ENCODE measurements at regions not wholly inside any gene's neighbourhood (a gene's known extent, or its start where the extent isn't known, plus 50 kb on each side); places are given as distances from the start of the nearest gene placed in this dataset.

DNA sequence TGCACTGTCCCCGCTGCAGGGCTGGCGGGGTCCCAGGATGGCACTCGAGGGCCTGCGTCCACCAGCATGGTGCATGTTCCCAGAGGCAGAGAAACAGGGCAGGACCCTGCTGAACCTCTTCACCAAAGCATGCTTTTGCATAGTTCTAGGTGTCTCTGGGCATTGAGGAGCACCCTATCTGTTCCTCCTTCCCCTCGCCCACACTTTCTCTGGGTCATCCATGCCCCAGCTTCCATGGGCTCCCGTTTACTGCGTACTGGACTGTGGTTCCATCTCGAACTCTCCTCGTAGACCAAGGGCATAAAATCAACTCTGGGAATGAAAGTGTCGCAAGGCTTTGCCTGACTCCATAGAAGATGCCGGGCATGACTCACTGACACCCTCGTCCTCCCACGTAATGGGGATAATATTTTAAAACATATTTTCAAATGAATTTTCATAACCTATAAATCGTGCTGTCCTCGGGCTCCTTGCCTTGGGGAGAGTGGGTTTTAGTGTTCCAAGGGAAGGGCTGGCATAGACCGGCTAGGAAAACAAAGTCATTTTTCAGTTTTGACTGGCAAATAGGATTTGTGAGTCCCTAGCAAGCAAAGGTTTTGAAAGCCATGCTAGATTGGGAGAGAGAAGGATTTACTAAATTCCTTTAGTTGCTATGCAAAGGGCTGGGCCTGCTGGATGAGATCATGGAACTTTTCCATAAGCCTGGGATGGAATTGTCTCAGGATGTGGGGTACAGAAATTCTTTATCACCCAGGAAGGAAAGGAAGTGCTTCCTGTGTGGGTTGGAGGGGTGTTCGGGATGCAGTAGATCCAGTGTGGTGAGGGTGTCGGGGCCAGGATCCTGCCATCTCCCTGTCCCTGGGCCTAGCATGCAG lies 498.7 kb upstream of the MKI67 start:
- DNase-seq (ENCODE audit: low read depth): no peak

DNA sequence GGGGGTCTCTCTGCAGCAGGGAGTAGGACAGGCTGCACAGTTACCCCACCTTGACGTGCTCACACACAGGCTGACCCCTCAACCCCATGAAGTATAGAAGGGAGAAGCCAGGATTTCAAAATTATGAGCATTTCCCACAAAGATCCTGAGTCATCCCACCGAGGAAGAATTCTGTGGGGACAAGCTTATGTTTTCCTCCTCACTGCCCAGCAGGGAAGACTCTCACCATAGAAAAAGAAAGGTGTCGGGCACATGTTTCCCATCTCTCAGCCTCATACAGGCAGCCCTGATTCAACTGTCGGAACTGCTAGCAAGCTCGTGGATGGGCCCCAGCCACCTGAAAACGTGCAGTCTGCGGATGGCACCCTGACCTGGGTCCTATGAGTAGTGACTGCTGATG lies 499.7 kb upstream of the MKI67 start:
- DNase-seq (ENCODE audit: low read depth): no peak

DNA sequence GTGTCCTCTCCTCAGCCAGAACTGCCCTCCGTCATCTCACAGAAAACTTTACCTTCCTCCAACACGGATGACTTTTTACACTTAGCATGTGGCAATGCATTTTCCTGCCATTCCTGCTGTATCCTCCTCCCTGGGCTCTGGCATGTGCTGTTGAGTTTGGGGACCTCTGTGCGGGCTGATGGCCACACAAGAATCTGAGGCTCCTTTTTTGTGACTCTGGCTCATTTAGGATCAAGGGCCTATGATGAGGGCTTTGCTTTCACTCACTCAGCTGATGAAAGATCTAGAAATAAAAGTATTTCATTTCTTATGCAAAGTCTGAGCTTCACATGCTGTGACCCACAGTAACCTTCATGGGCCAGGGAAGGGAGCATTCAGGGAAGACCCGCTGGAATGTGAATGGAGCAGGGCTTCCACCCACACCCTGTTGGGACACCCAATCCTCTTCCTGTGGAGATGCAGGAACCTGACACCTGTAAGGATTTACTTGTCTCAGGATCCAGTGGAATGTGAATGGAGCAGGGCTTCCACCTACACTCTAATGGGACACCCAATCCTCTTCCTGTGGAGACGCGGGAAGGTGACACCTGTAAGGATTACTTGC lies 500.3 kb upstream of the MKI67 start:
- DNase-seq (ENCODE audit: low read depth): no peak

DNA sequence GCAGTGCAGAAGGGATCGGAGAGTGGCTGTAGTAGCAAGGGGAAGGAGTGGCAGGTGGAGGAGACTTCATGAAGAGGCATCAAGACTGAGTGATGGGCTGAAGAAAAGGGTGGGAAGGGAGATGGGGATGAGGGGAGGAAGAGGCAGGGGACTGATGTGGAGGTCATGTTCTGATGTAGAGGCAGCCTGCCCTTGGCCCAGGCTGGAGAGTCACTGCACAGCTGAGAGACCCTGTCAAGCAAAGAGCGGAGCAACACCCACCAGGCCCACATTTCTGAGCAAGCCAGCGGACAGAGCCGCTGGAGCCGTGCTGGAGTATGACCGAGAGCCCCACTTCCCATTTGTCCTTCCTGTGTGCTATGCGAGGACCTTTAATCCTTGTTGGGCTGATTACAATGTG lies 501.6 kb upstream of the MKI67 start:
- no peak for DNase-seq (ENCODE audit: low read depth)

DNA sequence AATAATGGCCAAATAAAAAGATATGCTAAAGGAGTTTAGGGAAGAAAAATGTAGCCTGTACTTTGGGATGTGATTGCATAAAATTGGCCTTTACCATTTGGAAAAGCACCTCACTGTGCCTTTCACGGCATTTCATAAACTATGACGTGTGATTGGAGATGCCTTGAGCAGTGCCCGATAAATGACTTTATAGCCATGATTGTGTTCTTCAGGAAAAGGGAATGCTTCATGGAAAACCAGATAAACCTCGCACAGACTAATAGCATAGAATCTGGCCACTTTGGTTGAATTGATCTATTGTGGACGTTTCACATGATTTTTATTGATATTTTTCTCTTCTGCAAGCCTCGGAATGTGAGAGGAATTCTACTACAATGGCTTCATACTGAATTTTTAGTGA lies 502.0 kb upstream of the MKI67 start:
- DNase-seq (ENCODE audit: low read depth): no peak

DNA sequence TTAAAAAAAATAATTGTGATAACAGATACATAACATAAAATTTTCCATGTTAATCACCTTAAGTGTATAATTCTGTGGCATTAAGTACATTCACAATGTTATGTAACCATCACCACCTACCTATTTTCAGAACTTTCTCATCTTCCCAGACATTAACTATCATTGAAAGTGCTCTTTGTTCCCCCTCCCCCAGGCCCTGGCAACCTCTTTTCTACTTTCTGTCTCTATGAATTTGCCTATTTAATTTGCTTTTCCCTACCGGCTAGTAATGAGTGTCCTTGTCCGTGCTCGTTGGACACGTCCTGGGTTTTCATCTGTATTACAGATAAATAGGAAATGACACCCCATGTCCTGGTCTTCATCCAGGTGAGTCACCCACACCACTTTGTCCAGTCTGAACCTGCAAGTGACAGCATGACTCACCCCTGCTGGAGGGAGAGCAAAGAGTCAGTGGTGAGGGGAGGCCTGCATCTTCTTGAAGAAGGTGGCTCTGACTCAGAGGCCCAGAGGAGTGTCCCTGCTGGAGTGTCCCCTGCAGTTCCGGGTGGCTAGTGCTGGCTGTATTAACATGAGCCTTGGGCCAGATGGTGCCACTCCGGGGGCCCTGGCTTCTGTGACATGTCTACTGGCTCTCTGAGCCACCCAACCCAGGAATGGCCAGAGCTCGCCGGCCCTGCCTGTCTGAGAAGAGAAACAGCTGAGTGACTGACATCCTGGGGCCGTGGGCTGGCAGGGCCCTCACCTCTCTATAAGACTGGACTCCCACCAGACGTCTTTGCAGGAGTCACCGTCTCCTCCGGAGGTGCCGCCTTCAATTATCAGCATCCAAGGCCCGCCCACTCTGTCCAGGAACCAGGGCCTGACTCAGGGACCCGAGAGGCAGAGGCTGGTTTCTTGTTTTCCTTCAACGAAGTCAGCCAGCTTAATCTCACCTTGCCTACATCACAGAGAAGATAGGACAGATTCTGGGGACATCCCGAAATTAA lies 503.2 kb upstream of the MKI67 start:
- DNase-seq (ENCODE audit: low read depth): no peak

DNA sequence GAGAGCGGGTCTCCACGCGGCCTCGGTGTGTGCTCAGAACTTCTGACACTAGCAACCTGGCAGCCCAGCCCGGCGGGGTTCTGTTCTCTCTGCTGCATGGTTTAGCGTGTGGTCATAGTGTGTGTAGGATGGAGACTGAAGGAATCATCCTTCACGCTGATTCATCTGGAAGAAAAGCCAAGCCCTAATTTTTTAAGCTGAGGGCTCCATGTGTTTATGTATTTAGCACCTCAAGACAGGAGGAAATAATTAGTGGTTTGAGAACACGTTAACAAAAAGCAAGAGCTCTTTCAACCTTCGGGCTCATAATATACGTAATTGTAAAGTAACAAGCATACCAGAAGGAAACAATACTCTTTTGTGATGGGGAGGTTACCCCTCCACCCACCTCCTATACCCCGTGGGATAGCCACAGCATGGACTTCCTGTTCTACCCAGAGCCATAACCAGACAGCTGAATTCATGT lies 504.6 kb upstream of the MKI67 start:
- no peak for DNase-seq (ENCODE audit: low read depth)

DNA sequence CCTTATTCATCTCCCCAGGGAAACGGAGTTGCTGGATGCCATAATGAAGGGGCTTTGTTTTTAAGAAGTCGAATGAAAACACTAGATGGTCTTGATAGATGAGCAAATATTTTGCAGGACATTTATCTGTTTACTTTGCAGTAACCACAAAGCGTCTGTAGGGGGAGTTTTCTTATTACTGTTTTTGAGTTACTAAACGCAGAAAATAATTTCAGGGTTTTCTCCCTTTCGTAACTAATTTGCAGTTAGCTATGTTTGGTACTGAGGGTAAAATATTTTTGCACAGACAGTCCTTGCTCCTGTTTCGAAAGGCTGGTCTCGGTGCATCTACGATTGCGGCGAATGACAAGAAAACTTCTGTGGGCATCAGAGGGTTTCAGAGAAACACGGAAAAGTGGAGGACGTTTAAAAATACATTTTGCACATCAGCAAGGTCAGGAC lies 505.6 kb upstream of the MKI67 start:
- no peak for DNase-seq (ENCODE audit: low read depth)

DNA sequence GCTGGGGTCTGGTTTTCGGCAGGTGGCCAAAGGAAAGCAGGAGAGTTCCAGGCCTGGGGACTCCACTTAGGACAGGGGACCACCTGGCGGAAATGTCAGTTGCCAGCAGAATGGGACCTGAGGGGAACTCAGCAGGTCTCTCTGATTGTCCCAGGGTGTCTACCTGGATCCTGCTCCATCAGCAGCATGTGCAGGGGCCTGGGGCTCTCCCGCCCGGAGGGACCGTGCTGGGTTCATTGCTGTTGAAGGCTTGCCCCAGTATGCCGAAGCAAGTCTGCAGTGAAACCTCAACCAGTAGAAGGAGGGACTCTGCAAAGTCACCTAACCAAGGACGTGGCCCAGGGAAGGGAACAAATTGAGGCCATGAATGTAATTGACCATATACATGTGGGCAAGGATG lies 506.5 kb upstream of the MKI67 start:
- no peak for DNase-seq (ENCODE audit: low read depth)

DNA sequence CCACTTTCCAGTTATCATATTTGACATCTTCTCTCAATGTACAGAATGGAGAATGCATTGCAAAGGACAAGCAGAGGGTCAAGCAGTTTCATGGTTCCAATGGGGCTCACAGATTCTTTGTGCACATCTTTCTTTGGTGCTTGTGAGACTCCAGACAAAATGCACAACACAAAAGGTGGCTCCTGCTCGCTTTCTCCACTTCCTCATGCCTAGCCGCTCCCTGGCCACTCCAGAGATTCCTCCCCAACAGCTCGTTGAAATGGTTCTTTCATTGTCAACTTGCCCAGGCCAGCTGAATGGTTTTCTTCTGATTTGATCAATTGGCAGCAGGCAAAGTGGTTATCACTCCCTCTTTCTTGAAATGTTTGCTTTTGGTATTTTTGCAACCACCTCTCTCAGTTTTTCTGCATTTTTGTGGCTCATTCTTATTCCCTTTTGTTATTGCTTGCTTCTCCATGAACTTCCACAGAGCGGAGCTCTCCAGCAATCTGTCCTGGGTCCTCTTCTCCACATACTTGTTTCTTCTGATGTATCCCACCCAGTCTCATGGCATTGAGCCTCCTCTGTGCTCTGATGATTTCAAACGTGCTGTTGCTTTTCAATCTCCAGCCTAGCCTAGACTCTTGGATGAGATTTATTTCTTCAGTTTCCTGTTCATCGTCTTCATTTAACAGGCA lies 507.8 kb upstream of the MKI67 start:
- DNase-seq (ENCODE audit: low read depth): no peak

DNA sequence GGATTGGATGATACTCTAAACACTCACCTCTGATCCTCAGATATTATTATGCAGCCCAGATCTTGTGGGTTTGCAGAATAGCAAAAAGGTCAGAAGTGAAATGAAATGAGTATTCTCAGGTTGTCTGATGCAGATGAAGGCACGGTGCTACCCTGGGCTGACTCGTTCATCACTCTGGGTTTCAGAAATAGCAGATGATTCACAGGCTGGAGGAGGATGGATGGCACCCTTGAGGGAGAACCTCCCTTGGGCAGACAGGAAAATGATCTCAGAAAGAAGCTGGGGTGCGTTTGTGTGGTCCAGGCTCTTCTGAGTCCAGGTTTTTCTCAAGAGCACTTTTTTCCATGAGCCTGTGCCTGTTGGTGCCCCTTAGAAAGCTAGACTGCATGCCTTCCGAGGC lies 515.8 kb upstream of the MKI67 start:
- no peak for DNase-seq (ENCODE audit: low read depth)

DNA sequence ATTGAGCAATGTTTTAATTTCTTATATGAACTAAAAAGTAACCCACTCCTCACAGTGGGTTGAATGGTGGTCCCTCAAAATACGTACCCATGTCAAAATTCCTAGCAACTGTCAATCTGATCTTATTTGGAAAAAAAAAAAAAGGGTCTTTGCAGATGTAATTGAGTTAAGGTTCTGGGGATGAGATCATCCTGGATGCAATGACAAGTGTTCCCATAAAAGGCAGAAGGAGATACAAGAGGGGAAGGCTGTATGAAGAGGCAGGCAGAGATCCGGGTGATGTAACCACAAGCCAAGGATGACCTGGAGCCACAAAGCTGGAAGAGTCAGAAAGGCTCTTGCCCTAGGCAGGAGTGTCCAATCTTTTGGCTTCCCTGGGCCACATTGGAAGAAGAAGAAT lies 516.3 kb upstream of the MKI67 start:
- DNase-seq (ENCODE audit: low read depth): no peak

DNA sequence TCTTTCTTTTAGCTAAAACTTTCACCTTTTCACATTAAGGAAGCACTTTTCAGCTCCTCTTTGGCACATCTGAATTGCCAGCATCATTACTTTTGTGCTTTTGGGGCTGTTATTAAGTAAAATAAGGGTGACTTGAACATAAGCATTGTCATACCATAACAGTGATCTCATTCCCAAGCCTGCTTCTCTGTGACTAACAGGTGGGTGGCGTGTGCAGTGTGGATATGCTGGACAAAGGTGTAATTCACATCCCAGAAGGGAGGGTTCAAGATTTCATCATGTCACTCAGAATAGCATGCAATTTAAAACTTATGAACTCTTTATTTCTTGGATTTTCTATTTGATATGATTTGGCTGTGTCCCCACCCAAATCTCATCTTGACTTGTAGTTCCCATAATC lies 517.4 kb upstream of the MKI67 start:
- no peak for DNase-seq (ENCODE audit: low read depth)

DNA sequence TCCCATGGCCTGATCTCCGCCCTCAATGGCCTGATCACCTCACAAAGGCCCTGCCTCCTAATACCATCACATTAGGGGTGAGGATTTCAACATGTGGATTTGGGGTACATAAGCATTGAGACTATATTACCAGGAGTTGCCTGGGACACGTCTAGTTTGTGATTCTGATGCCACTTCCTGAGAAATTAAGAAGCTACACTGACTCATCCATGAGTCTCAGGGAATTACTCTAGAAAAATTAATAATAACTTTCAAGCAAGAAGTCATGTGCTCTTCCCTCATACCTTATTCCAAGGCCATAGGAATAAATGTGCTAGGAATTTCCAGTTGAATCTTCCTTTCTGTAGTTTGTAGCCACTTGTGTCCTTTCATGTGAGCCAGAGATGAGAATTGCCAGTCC lies 519.3 kb upstream of the MKI67 start:
- DNase-seq (ENCODE audit: low read depth): no peak

DNA sequence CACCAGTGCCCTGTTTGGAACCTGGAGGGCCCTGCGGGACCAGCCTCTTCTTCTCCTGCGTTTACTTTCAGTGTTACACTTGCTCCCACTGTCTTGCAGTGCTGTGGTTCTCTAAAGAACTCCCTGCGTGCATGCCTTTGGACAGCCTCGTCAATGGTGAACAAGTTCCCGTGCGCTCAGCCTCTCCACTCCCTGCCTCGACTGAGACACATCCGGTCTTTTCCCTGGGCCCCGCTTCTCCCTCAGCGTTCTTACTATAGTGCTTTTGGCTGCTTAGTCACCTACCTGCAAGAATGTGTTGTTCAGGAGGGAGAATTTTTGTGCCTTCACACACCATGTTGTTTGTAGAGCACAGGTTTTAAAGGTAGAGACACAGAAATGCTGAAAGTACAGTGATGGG lies 520.7 kb upstream of the MKI67 start:
- no peak for DNase-seq (ENCODE audit: low read depth)

DNA sequence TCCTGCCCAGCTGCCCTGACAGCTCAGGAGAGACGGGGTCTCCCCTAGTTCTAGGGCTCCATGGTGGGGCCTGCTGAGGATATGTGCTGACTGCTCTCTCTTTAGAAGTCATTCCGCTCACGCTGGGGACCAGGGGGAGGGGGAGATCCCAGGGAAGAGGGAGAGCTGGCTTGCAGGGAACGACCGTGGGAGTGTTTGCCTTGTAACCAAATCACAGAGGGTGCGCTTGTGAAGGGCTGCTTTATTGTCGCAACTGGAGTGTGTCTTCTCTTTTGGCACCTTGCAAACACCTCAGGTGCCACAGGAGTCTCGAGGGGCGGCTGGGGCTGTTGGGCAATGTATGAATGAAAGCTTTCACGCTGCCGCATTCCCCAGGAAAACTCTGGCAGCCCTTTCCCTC lies 531.3 kb upstream of the MKI67 start:
- no peak for DNase-seq (ENCODE audit: low read depth)

DNA sequence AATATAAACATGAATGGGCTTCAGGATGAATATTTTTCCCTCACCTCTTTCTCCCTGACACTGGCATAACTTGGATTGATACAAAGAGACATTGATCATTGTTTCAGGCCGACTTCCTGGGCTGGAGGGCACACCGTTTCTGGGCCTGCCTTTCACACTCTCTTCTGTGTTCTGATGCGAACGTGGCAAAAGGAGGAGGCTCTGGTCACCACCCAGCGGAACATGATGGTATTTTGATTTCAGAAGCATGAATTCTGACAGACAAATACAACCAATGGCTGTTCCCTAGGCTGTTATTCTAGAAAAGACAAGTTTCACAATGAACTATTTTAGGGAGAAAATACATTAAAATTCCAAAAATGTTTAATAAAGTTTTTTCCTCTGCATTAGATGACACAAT lies 534.5 kb upstream of the MKI67 start:
- DNase-seq (ENCODE audit: low read depth): no peak

DNA sequence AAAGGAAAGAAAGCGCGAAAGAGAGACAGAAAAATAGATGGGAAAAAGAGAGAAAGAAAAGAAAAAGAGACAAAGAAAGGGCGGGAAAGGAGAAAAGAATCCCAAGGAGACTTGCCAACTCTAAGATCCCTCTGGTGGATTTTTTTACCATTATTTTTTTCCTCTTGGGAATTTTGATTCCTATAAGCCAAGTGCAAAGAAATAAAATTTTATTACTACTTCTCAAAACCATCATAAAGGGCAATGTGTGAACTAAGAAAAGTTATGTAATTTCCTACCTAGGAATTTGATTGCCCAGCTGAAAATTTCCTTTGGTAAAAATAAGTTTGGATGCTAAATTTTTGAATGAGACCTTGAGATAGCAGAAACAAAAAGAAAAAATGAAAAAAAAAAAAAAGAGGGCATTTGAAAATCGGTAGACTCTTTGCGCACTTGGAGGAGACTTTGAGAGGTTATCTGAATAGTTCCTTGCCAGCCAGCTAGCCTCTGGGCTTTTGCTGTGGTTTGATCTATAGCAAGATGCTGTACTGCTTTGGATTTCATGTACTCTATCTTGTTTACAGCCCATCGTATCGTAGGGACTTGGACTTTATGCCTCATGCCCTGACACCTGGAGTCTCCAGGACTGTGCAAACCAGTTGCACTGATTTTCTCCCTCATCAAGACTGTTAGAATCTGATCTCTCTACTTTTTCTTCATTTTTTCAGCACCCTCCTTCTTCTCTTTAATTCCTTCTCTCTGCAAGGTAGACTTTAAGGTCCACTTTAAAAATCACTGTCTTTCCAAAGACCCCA lies 535.4 kb upstream of the MKI67 start:
- DNase-seq (ENCODE audit: low read depth): no peak

DNA sequence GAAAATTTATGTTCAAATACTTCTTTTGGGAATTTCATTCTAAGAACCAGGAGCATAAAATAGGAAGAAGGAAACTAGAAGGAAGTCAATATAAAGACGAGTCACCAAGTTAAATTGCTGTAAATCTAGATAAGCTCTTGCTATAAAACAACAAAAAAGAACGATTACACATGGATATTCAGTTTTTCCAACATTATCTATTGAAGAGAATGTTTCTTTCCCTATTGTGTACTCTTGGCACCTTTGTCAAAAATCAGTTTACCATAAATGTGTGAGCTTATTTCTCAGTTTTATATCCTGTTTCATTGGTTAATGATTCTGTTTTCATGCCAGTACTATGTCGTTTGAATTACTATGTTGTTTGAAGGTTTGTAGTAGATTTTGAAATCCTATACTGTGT lies 536.3 kb upstream of the MKI67 start:
- no peak for DNase-seq (ENCODE audit: low read depth)

DNA sequence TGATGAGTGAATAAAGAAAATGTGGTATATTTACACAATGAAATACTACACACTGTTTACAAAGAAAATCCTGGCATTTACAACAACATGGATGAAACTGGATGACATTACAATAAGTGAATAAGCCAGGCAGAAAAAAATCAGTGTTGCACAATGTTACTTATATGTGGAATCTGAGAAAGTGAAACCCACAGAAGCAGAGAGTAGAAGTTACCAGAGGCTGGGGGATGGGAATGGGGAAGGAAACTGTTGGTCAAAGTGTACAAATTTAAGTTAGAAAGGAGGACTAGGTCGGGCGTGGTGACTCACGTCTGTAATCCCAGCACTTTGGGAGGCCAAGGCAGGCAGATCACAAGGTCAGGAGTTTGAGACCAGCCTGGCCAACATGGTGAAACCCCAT lies 538.5 kb upstream of the MKI67 start:
- no peak for DNase-seq (ENCODE audit: low read depth)

DNA sequence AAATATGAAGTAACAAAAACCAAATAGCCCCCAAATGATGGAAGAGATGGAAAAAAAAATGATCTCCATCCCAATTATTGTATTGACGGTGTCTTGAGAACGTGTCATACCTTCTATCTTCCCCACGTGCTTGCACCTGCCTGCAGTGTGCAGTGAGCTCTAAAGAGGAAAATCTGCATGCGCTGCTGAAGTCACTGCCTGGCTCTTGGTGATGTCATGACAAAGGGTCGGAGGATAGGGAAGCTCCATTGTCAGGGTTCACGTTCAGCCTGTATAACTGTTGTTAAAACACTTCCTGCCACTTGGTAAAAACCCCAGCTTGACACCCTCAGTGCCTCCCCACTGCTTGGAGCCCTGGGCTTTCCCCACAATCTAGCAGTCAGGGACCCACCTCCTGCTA lies 549.2 kb upstream of the MKI67 start:
- no peak for DNase-seq (ENCODE audit: low read depth)
